CD4-positive, alpha-beta T cell treated with Interleukin-15 for 4 hours (primary cell): ENCODE measurements at regions not wholly inside any gene's neighbourhood (a gene's known extent, or its start where the extent isn't known, plus 50 kb on each side); places are given as distances from the start of the nearest gene placed in this dataset.
"Not testable (repeated sequence)": the region's sequence is repeated elsewhere in the genome, so short reads cannot be mapped to it uniquely, and the experiment has no call there.

Experiments used
- DNase-seq: peaks from one replicate; pipeline ENCODE4 v3.0.0-alpha.2; 2020; ENCODE audit warnings: low spot score

GRCh38 chr18:14606546-14606945 lies 63.1 kb upstream of the POTEC start:
- DNase-seq, result not testable (repeated sequence)

- not testable (repeated sequence) for DNase-seq
These were observed 64.0 kb upstream of the POTEC start for GRCh38 chr18:14607360-14607759.

- not testable (repeated sequence) for DNase-seq
These were observed 69.0 kb upstream of the POTEC start for GRCh38 chr18:14612422-14612821.

GRCh38 chr18:14614485-14614884 lies 71.1 kb upstream of the POTEC start:
- DNase-seq, result not testable (repeated sequence)

- not testable (repeated sequence) for DNase-seq
These were observed 83.9 kb upstream of the POTEC start for GRCh38 chr18:14627336-14627735.

- not testable (repeated sequence) for DNase-seq
These were observed 85.1 kb upstream of the POTEC start for GRCh38 chr18:14628323-14628978.

- not testable (repeated sequence) for DNase-seq
These were observed 85.6 kb upstream of the POTEC start for GRCh38 chr18:14628979-14629325.

- DNase-seq, result not testable (repeated sequence)
These were observed 89.6 kb upstream of the POTEC start for GRCh38 chr18:14632976-14633375.

GRCh38 chr18:14638008-14638407 lies 94.6 kb upstream of the POTEC start:
- peak; percentile 3 for DNase-seq

GRCh38 chr18:14641121-14641520 lies 97.7 kb upstream of the POTEC start:
- DNase-seq, result not testable (repeated sequence)

- not testable (repeated sequence) for DNase-seq
These were observed 100.4 kb upstream of the POTEC start for GRCh38 chr18:14643715-14644290.

- DNase-seq, result not testable (repeated sequence)
These were observed 54.9 kb upstream of the ANKRD30B start for GRCh38 chr18:14693051-14693450.

- not testable (repeated sequence) for DNase-seq
These were observed 54.1 kb upstream of the ANKRD30B start for GRCh38 chr18:14693882-14694281.

- DNase-seq, result not testable (repeated sequence)
These were observed 50.0 kb upstream of the ANKRD30B start for GRCh38 chr18:14698006-14698405.
